DMS153 (cell line): ENCODE measurements at regions not wholly inside any gene's neighbourhood (a gene's known extent, or its start where the extent isn't known, plus 50 kb on each side); places are given as distances from the start of the nearest gene placed in this dataset.

Experiments used
- DNase-seq: peaks from one replicate; lab custom pipeline; 2025; lab: John Stamatoyannopoulos, UW

DNA sequence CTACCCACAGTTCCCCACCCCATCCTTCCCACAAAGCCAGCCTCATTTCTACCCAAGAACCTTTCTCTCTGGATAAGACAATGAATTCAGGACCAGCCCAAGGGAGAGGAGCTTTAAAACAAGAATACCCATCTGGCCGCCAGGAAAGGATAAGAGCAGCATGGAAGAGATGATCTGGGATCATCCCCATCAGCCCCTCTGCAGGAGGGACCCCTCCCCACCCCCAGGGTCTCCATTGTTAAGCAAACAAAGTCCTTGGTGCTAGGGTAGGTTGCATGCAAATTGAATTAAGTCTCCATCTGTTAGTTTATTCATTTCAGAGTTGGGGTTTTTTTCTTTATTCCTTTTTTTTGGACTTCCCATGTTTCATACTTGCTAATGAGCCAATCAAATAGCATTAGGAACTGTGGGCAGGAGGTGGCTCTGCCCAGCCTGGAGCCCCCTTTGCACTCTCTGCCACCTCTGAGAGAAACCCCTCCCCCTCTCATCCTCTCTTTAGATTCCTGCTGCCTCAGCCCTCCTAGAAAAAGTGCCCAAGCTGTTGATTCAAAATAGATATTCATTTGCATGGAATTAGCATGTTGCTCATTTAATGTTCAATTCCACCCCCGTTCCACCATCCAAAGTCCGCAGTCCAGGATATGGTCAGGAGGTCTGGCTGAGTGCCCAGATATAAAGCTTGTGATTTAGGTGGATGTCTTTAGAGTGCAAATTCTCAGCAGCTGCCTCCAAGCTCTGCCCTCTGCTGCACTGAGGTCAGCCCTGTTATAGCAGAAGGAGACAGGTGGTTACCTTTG, 138.5 kb upstream of the NCAM1 start:
- peak; percentile 38 for DNase-seq

DNA sequence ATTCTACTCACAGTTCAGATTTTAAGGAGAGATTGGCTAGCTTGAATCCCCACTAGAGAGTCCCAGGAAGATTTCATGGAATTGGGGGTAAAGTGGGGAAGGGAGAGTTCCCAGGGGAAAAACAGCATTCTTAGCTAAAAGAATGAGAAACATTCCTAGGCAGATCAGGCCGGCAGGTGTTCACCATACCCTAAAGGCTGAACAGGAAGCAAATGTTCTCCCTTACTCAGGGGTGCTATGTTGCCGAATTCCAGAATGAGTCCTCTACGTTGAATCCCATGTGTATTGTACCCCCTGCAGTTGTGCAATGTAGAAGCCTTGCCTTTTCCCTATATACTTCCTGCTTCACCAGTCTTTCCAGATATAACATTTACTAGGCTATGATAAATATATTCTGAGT, 135.2 kb upstream of the NCAM1 start:
- no peak for DNase-seq

DNA sequence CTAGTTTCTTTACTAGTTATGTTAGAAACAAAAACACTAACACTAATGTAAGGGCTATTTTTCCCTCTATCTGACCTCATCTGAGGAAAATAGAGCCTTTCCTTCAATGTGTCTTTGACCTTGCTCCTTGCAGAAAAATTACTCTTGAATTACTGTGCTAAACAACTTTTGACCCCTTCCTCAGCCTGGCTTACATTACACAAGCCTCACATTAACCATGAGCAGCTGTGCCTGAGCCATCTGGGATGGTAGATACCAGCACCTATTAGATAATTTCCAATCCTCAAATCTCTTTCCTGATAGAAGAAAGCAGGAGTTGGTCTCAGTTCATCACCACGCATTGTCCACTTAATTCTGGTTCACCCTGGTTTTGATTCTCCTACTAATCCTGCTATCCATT, 134.4 kb upstream of the NCAM1 start:
- no peak for DNase-seq

DNA sequence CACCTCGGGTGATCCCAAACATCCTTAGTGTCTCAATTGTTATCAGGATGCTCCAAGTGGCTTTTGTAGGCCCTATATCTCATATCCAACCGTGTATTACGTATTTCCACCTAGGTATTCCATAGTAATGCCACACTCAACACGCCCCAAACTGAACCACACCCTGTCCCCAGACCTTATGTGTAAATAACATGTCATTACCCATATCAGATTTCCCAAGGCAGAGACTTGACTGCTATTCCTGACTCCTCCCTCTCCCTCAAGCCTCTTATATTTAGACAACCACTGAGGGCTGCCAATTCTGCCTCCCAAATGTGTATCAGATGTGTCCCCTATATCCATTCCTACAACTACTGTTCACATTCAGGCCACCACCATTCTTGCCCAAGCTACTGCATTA, 132.8 kb upstream of the NCAM1 start:
- no peak for DNase-seq

DNA sequence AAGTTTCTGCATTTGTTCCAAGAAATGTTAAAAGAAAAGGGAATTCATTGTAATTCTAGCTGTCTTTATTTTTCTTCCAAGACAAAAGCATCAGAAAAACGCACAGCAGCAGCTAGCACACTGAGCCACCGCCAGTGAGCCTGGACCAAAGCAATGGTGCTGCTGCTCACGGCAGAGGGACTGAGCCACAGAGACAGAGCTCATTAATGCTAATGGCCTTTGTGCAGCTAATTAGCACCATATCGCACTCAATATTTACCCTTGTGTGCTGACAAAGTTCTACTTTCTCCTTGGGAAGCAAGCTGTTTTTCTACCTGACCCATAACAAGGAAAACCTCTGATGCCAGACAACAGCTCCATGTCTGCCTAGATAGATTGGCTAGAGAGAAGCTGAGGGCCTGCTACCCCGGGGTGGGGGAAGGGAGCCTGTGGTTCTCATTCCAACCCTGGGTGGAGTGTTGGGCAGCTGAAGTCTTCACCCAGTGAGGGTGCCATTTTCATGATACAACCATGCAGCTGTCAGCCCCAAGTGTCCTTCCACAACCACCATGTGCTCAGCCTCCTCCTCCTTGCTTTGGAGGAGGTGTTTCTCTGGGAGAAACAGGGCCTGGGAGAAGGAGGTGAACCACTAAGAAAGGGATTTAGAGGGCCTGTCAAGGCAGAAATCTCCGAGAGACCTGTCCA, 131.1 kb upstream of the NCAM1 start:
- no peak for DNase-seq

DNA sequence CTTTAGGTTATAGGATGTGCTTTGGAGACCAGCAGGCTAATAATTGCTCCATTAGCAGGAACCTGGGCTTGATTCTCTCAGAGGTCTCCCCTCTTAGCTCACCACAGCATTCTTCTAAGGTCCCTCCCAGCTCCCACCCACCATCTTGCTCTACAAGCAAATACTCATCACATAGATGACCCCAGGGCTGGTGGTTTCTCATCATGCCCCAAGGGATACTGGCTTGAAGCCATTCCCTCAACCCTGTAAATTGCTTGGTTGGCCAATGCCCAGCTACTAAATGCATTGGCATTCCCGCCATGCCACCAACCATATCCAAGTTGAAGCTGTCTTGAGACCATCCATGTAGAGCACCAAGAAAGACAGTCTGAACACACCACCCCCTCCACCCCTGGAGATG, 130.2 kb upstream of the NCAM1 start:
- no peak for DNase-seq

DNA sequence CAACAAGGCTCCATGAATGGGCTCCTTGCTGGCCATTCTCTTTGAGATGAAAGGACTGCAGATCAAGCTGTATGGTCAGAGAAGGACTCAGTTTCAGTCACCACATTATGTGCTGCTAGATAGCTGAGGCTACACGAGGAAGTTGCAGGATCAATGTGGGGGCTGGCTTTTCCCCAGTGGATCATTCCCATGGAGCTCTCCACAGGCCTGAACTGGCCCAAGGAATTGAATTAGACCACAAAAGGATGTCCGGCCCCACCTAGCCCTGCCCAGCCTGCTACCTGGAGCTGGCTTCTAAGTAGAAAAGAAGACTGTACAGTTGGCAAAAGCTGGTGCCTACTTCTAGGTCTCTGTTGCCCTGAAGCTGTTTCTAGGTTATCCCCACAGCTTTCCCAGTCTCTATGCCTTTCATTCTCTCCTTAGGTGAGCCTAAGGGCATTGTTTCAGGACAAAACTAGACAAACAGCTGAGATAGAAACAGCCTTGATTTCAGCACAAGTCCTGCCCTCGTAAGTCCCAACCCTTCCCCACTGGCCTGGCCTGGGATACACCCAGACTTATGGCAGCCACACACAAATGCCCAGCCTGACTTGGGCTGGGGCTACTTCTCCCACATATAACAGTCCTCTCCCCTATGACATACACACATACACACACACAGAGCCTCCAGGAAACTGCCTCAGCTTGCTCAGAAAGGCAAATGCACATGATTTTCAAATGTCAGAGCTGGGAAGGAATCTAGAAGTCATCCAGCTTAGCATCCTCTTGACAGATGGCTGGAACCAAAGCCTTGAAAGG, 129.1 kb upstream of the NCAM1 start:
- DNase-seq = no peak

DNA sequence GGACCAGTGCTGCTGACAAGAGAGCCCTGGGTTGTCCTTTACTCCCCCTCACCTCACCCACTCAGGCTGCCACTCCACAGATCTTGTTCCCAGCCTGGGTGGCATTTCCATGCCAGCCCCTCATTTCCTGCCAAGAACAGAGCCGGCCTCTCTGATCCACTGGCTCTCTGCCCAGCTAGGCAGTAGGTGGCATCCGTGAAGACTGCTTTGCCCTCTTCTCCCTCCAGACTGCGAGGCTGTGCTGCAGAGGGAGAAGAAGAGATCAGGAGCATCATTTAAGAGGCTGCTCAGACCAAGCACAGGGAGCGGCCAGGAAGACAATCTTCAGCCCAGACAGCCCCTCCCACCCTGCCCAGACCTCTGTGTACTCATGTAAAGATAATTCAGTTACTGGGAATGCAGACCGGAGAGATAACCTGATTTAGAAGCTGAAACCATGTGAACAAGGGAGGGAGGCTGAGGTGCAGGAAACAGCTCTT, 126.9 kb upstream of the NCAM1 start:
- peak; percentile 52 for DNase-seq

DNA sequence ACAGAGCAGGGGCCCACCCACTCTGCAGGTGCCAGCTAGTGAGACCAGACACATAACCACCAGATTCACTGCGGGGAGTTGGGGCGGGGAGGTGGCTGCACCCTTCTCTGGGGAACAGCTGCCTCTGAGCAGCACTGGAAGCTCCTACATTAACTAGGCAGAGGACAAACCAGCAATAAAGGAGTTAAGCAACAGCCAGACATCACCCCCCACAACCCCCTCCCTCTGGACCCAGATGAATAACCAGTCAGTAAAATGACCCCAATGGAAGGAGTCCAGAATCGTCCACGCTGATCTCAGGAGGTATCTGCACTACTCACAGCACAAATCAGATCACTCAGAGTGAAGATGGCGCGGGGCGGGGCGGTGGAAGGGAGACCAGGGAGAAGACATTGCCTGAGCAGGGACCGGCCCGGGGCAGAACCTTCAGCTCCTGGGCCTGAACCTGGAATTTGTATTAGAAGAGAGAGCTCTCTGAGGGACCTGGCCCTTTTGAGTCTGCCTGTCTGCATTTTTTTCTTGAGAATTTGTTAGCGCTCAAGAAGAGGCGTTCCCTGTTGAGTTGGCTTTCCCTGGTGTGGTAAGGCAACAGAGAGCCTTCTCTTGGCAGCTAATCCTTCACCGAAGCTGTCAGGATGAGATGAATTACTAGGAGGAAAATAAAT, 125.5 kb upstream of the NCAM1 start:
- DNase-seq = no peak

DNA sequence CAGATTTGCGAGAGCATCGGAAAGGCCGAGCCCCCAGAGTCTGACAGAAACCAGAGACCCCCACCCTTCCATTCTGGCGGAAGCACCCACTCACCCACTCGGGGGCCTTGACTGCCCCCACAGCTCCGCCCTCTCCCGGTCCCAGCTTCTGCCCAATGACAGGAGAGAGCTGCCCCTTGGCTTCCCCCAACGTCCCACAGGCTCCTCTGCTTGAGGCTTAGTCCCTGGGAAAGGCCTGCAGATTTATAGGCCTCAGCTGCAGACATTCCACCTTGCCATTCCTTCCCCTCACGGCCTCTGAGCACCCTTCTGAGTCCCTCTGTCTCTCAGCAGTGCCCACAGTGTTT, 125.0 kb upstream of the NCAM1 start:
- DNase-seq = no peak

DNA sequence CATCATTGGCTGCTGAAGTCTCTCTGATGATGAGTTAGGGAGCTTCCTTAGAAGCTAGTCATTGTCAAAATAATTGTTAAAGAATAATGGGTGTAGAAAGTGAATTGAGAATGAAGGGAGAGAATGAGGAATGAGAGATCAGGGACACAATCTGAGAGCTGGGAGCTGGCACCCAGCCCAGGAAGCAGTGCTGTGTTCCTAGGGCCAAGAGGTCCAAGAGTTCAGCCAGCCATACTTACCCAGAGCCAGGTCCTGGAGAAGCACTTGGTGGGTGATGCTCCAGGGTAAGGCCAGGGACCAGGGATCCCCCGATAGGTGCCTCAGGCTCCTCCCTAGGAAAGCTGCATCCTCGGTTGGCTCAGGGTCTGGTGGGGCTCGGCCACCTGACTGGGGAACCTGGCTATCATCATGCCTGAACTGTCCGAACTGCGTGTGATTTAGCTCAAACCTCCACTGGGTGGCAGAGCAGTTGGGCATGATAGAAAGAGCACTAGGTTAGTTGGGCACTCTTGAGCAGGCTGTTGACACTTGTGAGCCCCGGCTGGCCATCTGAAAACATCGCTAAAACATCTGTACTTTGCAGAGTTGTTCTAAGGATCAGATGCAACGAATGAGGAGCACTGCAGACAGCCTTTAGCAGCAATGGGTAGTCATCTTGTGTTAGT, 123.9 kb upstream of the NCAM1 start:
- peak; percentile 48 for DNase-seq

DNA sequence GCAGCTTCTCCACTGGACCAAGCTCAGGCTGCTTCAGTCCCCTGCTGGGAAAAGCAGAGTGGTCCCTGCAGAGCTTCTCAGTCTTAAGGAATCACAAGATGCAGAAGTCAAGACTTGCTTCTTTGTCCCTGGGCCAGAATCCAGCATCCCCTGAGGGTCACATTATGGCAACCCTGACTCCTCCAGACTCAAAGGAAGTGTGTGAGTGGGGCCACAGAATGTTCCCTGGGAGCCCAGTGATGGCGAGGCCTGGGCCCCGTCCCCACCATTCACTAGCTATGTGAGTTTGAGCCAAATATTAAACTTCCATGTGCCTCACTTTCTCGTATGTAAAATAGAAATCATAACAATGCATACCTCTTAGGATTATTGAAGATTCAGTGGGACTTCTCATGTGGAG, 122.2 kb upstream of the NCAM1 start:
- no peak for DNase-seq

DNA sequence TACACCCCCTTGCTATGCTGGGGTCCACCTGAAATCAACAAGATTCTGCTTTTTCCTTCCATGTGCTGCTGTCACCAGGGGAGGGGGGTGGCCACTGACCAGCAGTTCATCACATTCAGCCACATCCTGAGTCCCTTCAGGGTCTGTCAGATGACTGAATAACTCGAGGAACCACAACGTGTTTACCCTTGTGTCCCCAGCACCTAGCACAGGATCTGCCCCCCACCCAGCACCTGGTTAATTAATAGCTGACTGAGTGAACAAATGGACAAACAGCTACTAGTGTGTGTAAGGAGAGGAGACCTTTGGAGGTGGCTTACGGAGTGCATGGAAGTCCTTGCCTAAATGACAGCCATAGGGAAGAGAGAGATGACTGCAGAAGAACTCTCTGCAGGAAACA, 119.5 kb upstream of the NCAM1 start:
- DNase-seq = no peak

DNA sequence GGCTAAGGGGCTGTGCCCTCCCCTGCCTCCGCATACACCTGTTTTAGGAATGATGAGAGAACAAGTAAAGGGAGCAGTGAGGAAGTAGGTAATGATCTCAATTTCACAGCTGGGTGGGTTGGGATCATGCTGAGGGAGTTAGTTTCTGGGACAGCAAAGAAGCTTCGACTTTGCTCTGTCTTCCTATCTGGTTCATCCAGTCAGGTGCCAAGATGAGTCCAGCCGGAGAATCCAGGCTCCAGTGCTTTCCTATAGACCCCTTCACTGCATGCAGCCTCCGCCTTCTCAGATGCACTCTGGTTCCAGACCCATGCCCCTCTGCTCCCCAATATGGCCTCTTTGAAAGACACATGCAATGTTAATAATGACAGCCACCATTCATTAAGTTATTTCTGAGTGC, 119.1 kb upstream of the NCAM1 start:
- no peak for DNase-seq

DNA sequence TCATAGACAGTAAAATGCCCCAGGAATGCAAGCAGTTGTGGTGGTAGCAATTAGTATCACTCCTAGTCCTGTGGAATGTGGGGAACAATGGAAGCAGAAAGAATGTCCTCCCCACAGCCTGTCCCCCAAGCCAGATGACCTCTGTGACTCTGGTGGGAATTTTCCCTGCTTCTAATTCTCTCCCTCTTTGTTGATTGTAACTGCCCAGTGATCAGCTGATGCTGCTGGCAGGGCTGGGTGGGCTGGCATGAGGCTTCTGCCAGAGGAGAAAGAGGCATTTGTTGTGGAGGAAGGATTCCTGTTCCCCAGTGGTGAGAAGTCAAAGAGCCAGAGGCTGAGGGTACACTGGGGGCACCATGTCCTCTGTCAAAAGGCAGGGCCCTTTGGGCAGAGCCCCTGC, 116.7 kb upstream of the NCAM1 start:
- no peak for DNase-seq

DNA sequence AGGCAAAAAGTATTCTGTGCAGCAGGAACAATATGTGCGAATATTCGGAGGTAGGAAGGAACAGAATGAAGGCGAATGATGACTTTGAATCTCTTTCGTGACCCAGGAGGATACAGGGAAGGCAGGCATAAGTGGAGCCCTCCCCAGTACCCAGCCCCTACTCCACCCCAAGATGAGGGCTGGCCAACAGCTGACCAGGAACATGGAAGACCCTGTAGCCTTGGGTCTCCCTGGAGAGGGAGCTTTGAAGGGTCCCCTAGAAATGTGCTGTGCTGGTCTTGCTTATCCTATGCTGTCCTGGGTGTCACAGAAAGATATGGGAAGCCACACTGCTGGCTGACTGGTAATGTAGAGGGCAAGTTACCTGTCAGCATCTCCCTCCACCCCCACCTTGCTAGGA, 113.7 kb upstream of the NCAM1 start:
- DNase-seq = no peak

DNA sequence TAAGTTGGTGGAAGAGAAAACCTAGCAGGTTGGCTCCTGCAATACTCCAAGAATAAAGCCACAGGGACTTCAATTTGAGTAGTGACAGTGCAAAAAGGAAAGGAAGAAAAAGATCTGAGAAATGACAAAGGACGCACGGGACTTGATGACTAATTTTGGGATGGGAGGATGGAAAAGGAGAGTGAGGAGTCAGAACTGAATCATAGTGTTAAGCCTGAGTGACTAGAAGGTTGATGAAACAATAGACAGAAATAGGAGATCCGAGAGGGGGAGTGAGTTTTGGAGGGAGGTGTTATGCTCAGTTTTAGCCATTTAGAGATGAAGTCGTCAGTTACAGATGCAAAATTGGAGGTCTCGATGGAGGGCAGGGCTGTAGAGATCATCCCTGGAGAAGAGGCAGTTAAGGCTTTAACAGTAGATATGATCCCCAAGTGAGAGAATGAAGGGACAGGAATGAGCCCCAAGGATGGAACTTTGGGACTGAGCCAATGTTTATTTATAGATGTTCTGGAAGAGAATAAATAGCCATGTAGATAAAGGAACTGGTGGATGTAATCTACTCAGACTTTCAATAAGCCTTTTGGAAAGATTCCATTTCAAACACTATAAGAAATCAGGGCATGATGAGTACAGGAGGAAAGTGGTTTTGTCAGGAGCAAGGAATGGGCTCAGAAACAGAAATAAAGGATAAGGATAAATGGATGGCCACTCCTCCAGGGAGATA, 108.9 kb upstream of the NCAM1 start:
- DNase-seq = no peak

DNA sequence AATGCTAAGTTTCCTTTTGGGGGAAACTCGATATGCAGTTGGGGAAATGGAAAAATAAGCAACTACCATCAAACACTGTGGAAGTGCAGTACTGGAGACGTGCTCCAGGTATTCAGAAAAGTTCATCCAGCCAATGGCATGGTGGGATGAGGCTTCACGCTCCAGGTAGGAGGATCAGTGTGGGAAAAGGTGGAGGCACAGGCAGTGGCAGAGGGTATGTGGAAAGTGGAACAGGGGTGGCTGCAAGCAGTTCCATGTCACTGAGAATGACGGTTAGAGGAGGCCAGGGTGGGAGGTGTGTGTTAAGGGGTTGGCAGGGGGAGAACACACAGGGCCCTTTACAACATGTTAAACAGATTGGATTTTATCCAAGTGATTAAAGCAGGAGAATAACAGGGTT, 105.1 kb upstream of the NCAM1 start:
- DNase-seq = no peak

DNA sequence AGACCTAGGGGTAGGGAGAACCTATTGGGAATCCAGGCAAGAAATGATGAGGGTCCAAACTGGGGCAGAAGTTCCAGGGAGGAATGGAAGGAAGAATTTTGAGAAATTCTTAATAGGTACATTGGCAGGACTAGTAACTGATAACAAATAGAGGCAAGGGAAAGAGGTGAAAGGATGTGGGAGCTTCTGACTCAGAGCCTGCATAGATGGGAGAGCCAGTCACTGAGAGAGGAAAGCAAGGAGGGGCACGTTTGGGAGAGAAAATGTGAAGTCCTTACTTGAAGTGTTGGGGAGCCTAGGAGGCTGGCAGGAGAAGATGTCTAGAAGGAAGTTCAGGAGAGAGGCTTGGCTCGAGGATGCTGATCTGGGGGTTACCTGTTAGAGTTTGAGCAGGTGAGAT, 104.6 kb upstream of the NCAM1 start:
- DNase-seq = no peak

DNA sequence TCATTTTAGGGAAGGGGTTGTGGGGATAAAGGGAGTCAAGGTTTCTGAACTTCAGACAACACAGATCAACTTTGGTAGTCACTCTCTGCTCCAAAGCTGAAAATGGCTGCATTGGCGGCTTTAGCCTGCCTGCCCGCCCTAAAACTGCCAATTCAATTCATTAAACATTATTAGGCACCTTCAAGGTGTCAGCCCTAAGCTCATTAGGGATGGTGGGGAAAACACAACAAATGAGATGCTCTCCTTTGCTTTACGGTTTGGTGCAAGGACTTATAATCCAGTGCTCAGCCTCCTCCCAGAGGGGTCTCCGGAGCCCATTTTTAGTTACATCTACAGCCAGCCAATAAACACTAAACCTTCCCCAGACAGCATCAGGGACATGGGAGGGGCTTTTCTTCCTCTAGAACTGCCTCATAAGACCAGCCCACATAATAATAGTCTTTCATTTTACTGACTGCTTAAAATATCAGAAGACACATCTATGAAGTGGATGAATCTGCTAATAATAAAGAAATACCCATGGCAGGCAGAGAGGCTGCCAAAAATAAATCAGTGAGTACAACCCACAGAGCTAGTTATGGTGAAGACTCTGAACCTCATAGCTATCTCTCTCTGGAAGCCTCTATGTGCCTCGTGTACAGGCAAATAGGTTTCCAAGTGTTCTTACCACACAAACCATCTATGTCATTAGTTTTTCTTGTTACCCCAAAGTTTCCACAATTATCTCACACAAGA, 102.8 kb upstream of the NCAM1 start:
- no peak for DNase-seq

DNA sequence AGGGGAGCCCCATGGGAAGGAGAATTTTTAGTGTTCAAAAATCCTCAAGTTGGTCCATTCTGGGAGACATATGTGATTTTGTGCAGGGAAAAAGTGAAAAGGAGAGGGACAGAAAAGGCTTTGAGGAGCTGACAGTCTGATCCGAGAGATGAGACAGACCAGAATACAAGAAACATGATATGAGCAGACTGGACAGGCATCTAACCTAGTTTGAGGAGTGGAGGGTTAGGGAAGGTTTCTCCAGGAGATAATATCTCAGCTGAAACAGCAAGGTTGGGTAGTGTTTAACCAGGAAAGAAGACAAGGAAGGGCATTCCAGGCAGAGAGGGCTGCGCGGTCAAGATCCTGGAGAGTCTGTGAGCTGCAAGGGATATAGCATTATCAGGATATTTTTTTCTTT, 101.4 kb upstream of the NCAM1 start:
- no peak for DNase-seq
